Myocyte (in vitro differentiated cells): ENCODE measurements at regions not wholly inside any gene's neighbourhood (a gene's known extent, or its start where the extent isn't known, plus 50 kb on each side); places are given as distances from the start of the nearest gene placed in this dataset.

Experiments
- DNase-seq: peaks from one replicate; pipeline ENCODE4 v3.0.0-alpha.2; 2012; ENCODE audit warnings: low read depth

DNA sequence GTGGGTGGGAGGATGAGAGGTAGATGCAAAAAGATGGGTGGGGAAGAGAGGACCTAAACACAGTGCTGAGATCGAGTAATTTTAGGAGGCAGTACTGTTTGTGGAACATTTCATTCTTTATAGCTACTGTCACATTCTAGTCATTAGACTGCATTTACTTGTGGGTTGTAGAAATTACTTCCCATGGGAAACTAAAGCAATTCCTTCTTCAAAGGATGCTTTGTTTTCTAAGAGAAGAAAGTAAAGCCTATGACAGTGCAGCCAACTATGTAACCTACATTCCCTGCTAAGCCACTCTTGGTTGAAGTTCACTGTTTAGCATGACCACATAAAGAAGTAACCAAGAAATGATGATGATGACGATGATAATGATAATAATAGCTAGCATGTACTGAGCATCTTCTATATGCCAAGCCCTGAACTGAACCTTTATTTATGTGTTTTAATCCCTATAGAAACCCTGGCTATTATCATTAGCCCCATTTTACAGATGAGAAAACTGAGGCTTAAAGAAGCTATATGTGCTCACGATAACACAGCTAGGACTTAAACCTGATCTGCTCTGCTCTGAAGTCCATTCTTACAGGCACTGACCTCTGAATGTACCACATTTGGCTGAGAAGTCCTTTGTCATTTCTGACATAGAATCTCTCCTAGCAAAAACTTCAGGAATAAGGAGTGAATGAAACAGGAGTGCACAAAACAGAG is 114.5 kb upstream of the KIT start:
- peak; percentile 23 for DNase-seq

DNA sequence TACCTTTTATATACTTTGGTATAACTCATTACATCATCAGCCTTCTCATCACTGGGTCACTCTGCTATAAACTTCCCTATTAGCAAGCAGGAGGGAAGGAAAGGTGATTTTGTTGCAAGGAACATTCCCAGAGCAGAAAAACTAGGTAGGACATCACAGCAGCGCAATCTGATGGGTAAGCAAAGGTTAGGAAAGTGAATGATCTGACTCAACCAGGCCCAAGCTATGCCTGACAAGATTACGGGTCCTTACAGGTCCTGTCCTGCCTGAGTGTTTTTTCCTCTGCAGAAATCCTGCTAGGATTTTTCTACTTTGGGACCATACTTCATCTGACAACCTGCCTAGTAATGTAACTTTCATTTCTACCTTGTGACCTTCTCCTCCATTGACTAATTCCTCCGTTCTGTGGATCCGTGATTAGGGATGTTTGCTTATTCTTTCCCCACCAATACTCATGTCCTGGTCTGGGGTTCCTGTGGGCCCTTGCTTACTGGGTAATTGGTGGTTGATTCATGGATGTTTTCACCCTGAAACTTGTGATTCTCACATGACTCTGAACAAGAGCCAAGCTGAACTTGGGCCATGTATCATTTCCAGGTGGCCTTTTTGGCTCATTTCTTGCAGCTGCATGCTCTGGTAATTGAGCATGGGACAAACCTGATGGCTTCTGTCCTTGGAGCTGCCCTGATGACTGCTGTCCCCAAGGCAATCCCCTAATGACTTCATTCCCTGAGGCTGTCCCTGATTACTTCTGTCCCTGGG is 111.9 kb upstream of the KIT start:
- DNase-seq: no peak

DNA sequence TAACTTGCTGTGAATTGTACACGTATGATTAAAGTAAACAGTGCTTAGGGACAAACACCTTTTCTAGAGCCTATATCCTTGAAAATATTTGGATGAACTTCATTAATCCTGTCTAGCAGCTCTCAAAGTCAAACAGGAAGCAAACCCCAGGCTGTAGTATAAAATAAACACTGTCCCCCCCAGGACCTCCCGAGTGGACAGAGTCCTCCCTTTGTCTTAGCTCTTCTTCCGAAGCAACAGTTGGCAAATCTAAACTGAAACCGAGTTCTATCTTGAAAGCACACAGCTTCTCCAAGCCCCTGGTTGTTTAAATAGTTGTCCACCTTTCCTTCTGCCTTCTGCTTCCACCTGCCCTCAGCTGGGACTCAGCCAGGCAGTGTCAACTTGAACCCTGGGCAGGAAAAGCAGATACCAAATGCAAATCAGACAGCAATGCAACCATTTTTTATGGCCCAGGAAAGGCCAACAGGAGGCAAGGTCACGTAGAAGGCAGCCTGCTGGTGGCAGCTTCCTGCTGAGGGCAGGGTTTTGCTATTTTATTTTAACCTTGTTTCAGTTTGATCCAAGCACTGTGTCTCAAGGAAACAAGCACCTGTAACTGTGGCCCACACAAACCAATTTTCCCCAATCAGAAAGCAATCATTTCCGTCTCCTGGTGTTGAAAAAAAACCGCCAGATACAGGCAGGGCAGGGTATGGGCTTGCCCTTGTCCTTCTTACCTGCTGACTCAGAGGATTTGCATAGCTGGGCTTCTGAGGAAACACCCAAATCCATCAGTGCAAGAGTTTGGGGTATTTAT is 110.3 kb upstream of the KIT start:
- no peak for DNase-seq

DNA sequence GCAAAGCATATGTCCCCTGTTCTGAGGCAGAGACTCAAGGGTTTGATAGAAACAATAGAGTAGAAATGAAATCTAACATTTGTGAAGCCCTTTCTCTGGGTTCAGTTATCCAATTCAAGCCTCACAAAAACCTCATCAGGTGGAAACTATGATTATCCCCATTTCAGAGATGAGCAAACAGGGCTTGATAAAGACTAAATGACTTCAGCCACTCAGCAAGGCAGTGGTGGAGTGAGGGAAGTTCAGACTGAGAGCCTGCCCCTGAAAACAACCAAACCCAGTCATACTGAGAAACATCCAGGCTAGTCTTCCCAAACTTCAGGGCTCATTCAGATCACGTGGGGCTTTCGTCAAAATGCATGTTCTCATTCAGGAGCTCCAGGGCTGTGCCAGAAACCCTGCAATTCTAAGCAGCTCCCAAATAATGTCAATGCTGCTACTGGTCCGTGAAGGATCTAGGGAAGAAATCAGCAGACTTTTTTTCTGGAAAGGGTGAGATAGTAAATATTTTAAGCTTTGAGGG is 109.6 kb upstream of the KIT start:
- no peak for DNase-seq

DNA sequence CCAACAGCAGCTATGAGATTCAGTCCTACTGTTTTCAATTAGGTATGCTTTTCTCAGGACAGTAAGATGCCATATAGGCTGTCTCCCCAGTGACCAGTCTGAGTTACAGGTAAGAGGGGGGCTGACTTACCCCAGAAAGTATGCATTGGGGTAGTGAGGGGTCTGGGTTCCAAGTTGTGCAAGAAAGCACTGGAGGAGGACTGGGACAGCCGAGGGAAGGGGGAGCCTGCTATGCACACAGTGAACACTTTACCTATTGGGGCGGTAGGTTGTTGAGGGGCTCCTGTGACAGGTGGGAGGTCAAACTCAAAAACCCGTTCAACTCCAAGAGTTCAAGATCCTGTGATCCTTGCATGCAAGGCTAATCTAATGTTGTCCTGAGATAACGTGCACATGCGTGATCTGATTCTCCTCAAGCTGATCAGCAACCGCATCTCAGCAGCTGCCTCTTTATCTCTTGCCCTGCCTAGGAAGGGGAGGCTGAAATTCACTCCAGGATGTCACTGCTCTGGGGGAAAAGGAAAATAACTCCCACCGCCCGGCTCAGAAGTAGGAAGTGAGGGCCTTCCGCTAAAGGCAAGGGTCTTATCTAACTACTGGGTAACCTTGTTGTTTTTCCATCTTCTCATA is 108.8 kb upstream of the KIT start:
- DNase-seq: no peak

DNA sequence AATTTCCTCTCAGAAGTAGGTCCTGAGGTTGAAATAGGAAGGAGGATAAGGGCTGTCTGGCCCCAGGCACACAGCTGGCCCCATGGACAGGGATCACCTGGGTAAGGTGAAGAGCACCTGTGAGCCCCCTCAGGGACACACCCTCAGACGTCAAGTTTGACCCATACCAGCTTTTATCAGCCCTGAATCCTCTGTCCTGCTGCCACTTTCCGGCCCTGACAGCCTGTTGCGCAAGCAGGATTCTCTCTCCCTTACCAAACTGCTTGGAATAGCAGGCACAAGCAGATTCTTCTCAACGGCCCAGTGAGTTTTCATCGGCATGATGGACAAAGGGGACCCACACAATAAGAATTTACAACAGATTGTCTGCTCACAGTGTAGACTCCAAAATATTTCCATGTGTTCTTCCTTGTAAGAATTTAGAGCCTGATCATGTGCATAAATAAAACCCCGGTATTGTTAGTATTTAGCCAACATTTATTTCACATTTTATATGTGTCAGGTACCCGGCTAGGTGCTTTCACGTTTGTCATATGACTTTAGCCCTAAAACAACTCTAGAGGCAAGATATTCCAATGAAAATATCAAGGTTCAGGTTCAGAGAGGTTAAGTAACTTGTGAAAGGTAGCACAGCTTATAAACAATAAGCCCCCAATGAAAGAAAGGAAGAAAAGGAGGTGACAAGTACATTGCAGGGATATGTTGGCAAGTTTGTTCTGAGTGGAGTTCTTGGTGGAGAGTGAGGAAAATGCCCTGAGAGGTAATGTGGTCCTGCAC is 107.2 kb upstream of the KIT start:
- peak; percentile 20 for DNase-seq

DNA sequence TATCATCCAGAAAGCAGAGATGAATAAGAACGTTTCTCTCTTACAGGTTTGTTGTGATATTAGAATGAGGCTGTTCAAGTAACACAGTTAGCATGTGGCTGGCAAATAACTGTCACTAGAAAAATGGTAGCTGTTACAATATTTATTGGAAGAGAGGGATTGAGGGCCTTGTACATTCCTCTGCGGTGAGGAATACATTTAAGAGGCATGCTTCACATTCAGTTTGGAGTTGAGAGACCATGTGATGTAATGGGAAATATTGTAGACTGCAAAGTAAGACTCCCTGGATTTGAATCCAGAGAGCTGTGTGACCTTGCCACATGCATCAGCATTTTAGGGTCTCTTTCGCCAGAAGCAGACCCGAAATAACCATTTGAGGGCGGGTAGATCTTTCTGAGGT is 104.8 kb upstream of the KIT start:
- DNase-seq: no peak

DNA sequence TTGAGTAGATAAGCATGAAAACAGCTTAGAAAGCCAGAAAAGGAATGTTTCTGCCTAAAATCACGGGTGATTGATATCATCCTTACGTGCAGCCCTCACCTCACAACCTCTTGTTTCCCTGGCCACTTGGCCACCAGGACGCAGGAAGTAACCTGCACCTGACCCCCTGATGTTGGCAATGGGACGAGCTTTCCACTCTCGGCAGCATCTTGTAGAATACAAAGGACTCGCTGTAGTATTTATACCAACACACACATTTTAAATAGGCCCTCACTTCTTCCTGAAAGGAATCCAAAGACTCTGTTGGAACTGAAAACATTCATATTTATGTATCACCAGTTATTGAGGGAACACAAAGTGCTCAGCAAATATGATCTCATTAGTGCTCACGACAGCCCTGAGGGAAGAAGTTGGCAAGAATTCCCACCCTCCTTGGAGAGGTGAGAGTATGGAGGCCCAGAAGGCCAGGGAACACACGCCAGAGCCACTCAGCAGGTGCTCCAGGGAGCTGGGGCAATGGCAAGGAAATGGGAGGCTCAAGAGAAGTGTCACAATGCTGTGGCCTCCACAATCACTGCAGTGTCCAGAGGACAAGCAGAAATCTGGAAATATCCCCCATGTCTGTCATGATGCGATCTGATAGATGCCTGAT is 103.3 kb upstream of the KIT start:
- no peak for DNase-seq

DNA sequence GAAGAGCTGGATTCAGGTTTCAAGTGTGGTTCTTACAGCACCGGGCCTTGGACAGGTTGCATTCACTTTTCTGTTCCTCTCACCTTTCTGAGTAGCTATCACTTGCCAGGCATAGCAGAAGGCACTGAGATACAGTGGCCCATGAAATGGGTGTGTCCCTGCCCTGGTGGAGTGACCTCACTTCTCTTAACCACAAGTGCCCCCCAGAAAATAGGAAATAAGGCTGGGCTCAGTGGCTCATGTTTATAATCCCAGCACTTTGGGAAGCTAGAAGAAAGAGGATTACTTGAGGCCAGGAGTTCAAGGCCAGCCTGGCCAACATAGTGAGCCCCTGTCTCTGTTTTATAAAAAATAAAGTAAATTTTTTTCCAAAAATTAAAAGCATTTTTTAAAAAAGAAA is 101.7 kb upstream of the KIT start:
- no peak for DNase-seq

DNA sequence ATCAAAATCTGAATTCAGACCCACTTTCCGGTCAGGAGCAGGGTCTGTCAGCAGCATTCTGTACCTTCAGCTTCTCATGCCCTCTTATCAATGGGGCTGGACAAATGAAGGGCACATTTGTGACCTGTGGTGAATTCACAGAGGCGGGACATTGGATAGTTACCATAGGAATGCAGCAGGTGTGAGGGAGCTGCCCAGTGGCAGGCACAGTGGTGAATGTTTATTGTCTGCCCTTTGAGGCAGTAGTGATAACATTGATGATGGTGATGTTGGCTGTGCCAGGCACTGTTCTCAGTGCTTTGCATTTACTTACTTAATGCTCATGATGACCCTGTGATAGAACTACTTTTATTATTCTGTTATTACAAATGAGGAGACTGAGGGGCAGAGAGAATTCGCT is 101.2 kb upstream of the KIT start:
- no peak for DNase-seq

DNA sequence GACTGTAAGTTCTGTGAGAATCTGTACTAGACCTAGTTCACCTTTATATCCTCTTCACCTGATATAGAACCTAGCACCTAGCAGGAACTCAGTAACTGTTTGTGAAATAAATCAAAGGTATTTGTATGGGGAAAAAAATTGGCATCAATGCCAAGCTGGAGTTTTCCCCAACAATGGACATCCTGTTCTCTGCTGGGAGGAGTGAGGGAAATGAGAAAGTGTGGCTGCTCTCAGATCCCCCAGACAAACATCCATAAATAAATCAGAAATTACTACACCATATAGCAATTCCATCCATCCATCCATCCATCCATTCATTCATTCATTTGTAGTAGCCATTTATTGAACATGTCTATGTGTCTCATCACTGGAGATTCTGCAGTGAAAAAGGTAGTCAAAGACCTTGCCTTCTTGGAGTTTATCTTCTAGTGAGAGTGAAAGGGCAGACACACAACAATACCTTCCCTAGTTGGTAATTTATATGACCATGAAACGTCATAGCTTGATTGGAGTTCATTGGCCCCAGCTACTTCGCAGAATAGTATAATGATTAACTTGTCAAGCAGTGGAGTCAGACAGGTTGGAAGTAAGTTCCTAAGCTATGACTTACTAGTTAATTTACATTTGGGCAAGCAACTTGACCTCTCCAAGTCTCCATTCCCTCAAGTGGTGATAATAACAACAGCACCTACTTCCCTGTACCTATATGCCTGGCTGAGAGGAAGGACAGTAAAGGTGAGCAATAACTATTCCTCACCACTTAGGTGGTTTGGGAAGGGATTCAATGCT is 98.7 kb upstream of the KIT start:
- no peak for DNase-seq

DNA sequence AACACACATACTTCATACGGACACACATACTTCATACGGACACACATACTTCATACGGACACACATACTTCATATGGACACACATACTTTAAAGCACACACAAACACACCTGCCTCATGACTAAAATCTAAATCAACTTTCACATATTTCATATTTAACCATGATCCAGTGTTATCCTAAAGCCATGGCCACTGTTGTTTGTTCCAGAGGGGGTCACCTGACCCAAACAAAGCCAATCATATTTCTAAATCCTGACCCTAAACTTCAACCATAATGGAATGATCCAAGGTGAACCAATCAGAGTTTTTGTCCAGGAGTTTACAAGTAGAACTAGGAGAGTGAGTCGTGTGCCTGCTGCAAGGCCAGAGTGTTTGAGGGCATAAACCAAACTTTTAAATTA is 97.2 kb upstream of the KIT start:
- no peak for DNase-seq

DNA sequence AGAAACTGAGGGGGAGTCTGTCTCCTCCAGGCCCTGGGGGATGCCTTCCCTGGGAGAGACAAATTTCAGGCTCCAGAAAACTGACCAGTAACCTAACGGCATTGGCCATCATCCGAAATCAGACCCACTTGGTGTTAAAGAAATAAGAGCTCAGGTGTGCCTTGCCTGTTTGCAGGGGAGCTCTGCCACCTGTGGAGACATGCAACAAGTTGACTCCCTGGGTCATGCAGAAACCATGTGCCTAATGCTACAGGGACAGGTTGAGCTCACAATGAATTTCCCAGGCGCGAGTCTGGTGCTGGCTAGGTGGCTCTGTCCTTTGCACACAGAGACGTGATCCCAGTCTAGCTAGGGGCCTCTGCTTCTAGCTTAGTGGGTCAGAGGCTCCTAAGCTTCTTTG is 95.8 kb upstream of the KIT start:
- no peak for DNase-seq

DNA sequence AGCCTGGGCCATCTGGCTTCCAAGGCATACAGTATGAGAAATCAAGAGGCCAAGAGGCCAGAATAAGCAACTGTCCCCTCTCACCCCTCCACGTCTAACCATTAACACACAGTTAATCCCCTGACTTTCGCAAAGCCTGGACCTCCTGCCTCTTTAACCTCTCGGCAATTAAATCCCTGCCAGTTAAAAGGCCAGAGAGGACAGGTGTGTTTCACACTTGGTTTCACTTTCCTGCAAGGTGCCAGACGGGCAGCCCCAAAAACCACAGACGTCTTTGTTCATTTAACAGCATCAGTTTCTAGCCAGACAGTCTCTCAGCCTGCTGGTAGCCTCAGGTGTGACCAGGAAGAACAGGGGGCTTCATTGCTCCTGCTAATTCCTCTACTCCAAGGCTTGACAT is 91.1 kb upstream of the KIT start:
- DNase-seq: no peak

DNA sequence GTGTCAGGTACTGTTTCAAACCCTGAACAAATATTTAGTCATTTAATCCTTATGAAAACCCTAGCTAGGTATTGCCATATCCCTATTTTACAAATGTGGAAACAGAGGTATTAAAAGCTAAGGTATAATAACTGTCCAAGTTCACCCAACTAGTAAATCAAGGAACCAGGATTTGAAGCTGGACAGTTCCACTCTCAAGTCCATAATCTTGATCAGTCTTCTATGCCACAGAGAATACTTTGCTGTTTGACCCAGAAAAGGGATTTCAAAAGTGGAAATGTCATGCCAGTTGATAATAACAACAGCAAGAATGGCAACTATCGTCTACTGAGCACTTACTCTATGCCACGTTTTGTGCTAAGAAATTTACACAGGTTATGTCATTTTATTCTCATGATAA is 90.4 kb upstream of the KIT start:
- DNase-seq: no peak

DNA sequence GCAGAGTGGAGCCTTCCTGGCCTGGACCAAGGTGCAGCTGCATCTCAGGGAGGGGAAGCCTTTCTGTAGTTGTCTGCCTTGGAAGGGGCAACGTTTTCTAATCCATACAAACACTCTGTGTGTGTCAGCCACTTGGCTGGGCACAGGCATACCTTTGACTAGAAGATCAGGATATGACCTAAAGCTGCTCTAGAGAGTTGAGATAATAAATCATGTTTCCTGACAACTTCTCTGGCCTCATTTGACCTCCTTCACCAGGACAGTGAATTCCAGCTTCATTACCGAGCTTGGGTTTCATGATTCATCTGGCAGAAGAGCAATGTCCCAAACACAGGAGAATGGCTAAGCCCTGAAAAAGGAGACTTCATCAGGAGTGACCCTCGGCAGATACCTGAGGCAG is 89.6 kb upstream of the KIT start:
- DNase-seq: peak; percentile 55

DNA sequence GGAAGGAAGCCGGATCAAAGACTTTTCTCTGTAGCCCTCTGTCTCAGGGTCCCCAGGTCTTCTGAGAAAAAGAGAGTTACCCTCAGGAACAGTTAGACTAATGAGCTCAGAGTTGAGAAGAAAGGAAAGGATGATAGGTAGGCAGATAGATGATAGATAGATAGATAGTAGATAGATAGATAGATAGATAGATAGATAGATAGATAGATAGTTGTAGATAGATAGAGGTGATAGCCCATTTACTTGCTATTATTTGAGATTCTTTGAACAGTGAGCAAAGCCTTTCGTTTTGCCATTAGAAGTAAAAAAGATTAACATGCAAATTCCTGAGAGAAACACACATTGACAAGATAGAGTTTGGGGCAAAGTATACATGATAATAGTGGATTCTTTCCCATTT is 86.9 kb upstream of the KIT start:
- DNase-seq: no peak

DNA sequence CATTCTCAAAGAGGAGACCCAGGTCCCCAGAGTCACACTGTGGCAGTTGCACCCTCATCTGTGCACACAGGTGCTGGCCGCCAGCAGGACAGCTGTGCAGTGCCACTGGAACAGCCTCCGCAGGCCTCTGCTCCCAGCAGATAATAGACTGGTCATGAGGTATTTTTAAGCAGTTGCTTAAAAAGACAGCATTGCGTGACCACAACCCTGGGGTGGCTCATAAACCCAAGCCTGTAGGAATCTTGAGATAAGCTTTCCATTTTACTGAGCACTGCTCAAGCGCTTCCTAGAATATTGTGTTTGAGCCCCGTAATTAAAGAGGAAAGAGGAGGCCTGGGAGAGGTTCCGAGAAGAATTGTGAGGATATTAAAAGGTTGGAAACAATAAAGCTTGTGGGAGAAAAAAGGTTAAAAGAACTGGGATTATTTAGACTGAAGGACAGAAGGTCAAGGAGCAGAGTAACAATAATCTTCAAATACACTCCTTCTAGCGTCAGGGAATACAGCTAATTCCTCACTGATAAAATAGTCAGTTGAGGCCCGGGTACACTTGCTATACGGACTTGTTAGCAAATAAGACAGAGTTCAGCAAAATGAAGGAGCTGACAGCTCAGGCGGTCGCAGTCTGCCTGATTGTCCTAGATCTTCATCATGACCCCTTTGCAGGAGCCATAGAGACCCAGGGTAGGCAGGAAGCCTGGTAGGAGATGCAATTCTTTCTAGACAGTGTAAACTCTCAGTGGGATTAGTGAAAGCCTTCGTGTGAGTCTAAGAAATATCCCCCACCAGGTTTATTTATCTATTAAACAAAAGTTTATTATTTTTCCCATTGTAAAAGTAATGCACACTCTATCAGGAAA is 86.2 kb upstream of the KIT start:
- peak; percentile 38 for DNase-seq

DNA sequence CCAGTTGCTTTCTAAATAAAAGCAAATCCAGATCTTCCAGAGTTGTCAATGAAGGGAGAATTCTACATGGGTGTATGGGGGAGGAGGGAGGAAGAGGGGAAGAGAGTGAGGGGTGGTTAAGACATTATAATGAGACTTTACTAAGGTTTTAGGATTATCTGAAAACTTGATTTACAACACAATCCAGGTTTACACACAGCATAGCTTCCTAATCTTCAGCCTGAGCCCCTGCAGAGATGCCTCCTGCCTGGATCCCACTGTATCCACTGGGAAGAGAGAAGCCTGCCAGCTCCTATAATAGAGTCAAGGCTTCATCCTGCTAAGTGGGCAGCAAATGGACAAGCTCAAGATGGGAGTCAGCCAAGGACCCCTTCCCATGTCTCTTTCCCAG is 85.6 kb upstream of the KIT start:
- DNase-seq: no peak
